NCI-H2227 treated with DMSO at 0.1 percent for 48 hours (cell line): ENCODE measurements at regions not wholly inside any gene's neighbourhood (a gene's known extent, or its start where the extent isn't known, plus 50 kb on each side); places are given as distances from the start of the nearest gene placed in this dataset.
"Not testable (repeated sequence)": the region's sequence is repeated elsewhere in the genome, so short reads cannot be mapped to it uniquely, and the experiment has no call there.

Experiments used
- DNase-seq: peaks from one replicate; lab custom pipeline; 2025; lab: John Stamatoyannopoulos, UW

- DNase-seq, result no peak
Observed at GRCh38 chr14:44873536-44873935, 88.2 kb downstream of the KLHL28 start.

GRCh38 chr14:44866770-44867169 lies 95.0 kb downstream of the KLHL28 start:
- no peak for DNase-seq

GRCh38 chr14:44866322-44866721 lies 95.4 kb downstream of the KLHL28 start:
- no peak for DNase-seq

GRCh38 chr14:44863271-44863670 lies 98.5 kb downstream of the KLHL28 start:
- DNase-seq, result no peak

- DNase-seq, result no peak
Observed at GRCh38 chr14:44854114-44854513, 107.6 kb downstream of the KLHL28 start.

GRCh38 chr14:44847526-44848309 lies 114.0 kb downstream of the KLHL28 start:
- no peak for DNase-seq

- DNase-seq, result peak; percentile 14
Observed at GRCh38 chr14:44846232-44846824, 115.4 kb downstream of the KLHL28 start.

- DNase-seq, result not testable (repeated sequence)
Observed at GRCh38 chr14:44835928-44836327, 125.8 kb downstream of the KLHL28 start.

GRCh38 chr14:44833376-44834060 lies 128.2 kb downstream of the KLHL28 start:
- no peak for DNase-seq

- no peak for DNase-seq
Observed at GRCh38 chr14:44830371-44830770, 131.4 kb downstream of the KLHL28 start.

GRCh38 chr14:44829021-44829420 lies 132.7 kb downstream of the KLHL28 start:
- DNase-seq, result no peak

- DNase-seq, result no peak
Observed at GRCh38 chr14:44828023-44828422, 133.7 kb downstream of the KLHL28 start.

GRCh38 chr14:44820230-44820964 lies 141.3 kb downstream of the KLHL28 start:
- DNase-seq, result no peak

GRCh38 chr14:44814196-44814595 lies 147.6 kb downstream of the KLHL28 start:
- DNase-seq, result no peak

- no peak for DNase-seq
Observed at GRCh38 chr14:44812672-44813071, 149.1 kb downstream of the KLHL28 start.

GRCh38 chr14:44804391-44804790 lies 157.4 kb downstream of the KLHL28 start:
- no peak for DNase-seq

- no peak for DNase-seq
Observed at GRCh38 chr14:44803239-44803905, 158.4 kb downstream of the KLHL28 start.

- DNase-seq, result no peak
Observed at GRCh38 chr14:44798386-44799242, 163.1 kb downstream of the KLHL28 start.

GRCh38 chr14:44795725-44796124 lies 166.0 kb downstream of the KLHL28 start:
- DNase-seq, result no peak

GRCh38 chr14:44791730-44792129 lies 170.0 kb downstream of the KLHL28 start:
- no peak for DNase-seq

GRCh38 chr14:44788612-44789011 lies 173.1 kb downstream of the KLHL28 start:
- DNase-seq, result no peak
